LNCaP clone FGC (cell line): ENCODE measurements at regions not wholly inside any gene's neighbourhood (a gene's known extent, or its start where the extent isn't known, plus 50 kb on each side); places are given as distances from the start of the nearest gene placed in this dataset.

Experiments
- DNase-seq: peaks from one replicate; pipeline ENCODE4 v3.0.0-alpha.2; 2011; ENCODE audit warnings: low read depth
- H3K4me3 ChIP-seq: 2 replicates; pipeline ENCODE4 v1.5.1; 2011; ENCODE audit warnings: mild to moderate bottlenecking, low read depth, low read length, control low read depth
- CTCF ChIP-seq: IDR thresholded peaks from 2 replicates; pipeline ENCODE4 v1.5.1; 2012; ENCODE audit warnings: mild to moderate bottlenecking; ENCODE audit not compliant: control insufficient read depth, insufficient read depth; ENCODE audit errors: extremely low read depth

- TF ChIP-seq CTCF = no peak
- DNase-seq = no peak
- H3K4me3 ChIP-seq = no peak overlapping the region
Observed at GRCh38 chr18:61277808-61278207, 55.4 kb upstream of the CDH20 start.

- no peak overlapping the region for H3K4me3 ChIP-seq
- DNase-seq = no peak
- TF ChIP-seq CTCF = no peak
Observed at GRCh38 chr18:61281431-61281830, 51.8 kb upstream of the CDH20 start.

- no peak for DNase-seq
- TF ChIP-seq CTCF = no peak
- no peak overlapping the region for H3K4me3 ChIP-seq
Observed at GRCh38 chr18:61282926-61283325, 50.3 kb upstream of the CDH20 start.
